HepG2 (cell line): ENCODE measurements at regions not wholly inside any gene's neighbourhood (a gene's known extent, or its start where the extent isn't known, plus 50 kb on each side); places are given as distances from the start of the nearest gene placed in this dataset.

Source experiments
- ATM ChIP-seq: fragments of 450-650 bp; IDR thresholded peaks from 2 replicates; pipeline ENCODE4 v1.7.1; 2017; ENCODE audit warnings: mild to moderate bottlenecking, borderline replicate concordance
- HMGXB4 ChIP-seq, 2 experiments: sonication (generic) in 1 of 2; formaldehyde crosslinking in 1 of 2; IDR thresholded peaks; 2 replicates each; pipeline versions ENCODE4 v1.4.0 to v1.6.1; 2018 to 2020; ENCODE audit warnings: missing genetic modification reagents in 2 of 2, borderline replicate concordance in 1 of 2, low read depth in 1 of 2, mild to moderate bottlenecking in 1 of 2, missing biosample characterization in 1 of 2
- KDM6A ChIP-seq: IDR thresholded peaks from 2 replicates; pipeline ENCODE4 v1.6.1; 2016; ENCODE audit warnings: low read depth
- MTA3 ChIP-seq: sonication (generic); formaldehyde crosslinking; IDR thresholded peaks from 2 replicates; pipeline ENCODE4 v1.4.0; 2020; ENCODE audit warnings: missing genetic modification reagents
- NR2C2 ChIP-seq: sonication (generic); formaldehyde crosslinking; IDR thresholded peaks from 2 replicates; pipeline ENCODE4 v1.4.0; 2020; ENCODE audit warnings: missing genetic modification reagents, mild to moderate bottlenecking, moderate library complexity, borderline replicate concordance
- PAWR ChIP-seq: sonication (generic); formaldehyde crosslinking; IDR thresholded peaks from 2 replicates; pipeline ENCODE4 v1.4.0; 2020; ENCODE audit warnings: missing genetic modification reagents, mild to moderate bottlenecking, borderline replicate concordance
- PRMT3 ChIP-seq: sonication (generic); formaldehyde crosslinking; IDR thresholded peaks from 2 replicates; pipeline ENCODE4 v1.8.1; 2022; ENCODE audit warnings: low read depth, mild to moderate bottlenecking, moderate library complexity, missing genetic modification reagents, borderline replicate concordance
- SCMH1 ChIP-seq: sonication (generic); formaldehyde crosslinking; IDR thresholded peaks from 2 replicates; pipeline ENCODE4 v1.9.0; 2021; ENCODE audit warnings: missing genetic modification reagents, mild to moderate bottlenecking, borderline replicate concordance
- ZFP37 ChIP-seq: sonication (generic); formaldehyde crosslinking; IDR thresholded peaks from 2 replicates; pipeline ENCODE4 v1.4.0; 2020; ENCODE audit warnings: missing genetic modification reagents, borderline replicate concordance
- ZNF383 ChIP-seq: sonication (generic); formaldehyde crosslinking; IDR thresholded peaks from 2 replicates; pipeline ENCODE4 v1.4.0; 2020; ENCODE audit warnings: missing genetic modification reagents, mild to moderate bottlenecking, borderline replicate concordance
- ZNF841 ChIP-seq: sonication (generic); formaldehyde crosslinking; IDR thresholded peaks from 2 replicates; pipeline ENCODE4 v1.8.1; 2023; ENCODE audit warnings: missing genetic modification reagents, borderline replicate concordance
- ZSCAN22 ChIP-seq: sonication (generic); formaldehyde crosslinking; IDR thresholded peaks from 2 replicates; pipeline ENCODE4 v1.4.0; 2020; ENCODE audit warnings: mild to moderate bottlenecking, missing genetic modification reagents
- ZSCAN9 ChIP-seq: IDR thresholded peaks from 2 replicates; pipeline ENCODE4 v1.6.1; 2016; ENCODE audit warnings: borderline replicate concordance
- TF ChIP-seq, protein P1 (sequence below): sonication (generic); formaldehyde crosslinking; IDR thresholded peaks from 2 replicates; pipeline ENCODE4 v1.8.1; 2023; ENCODE audit warnings: mild to moderate bottlenecking, moderate library complexity, missing genetic modification reagents
- TF ChIP-seq, protein P2 (sequence below): sonication (generic); formaldehyde crosslinking; IDR thresholded peaks from 2 replicates; pipeline ENCODE4 v1.5.1; 2020; ENCODE audit warnings: missing genetic modification reagents, mild to moderate bottlenecking, borderline replicate concordance

DNA sequence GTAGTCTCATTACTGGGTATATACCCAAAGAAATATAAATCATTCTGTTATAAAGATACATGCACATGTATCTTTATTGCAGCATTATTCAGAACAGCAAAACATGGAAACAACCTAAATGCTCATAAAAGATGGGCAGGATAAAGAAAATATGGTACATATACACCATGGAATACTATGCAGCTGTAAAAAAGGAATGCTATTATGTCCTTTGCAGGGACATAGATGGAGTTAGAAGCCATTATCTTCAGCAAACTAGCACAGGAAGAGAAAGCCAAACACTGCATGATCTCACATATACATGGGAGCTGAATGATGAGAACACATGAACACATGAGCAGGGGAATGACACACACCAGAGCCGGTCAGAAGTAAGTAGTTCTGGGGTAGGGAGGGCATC is 297.4 kb upstream of the GLI3 start (continued):
- no peak for TF ChIP-seq PAWR (CRISPR knock-in tag)
- no peak for TF ChIP-seq HMGXB4 (CRISPR knock-in tag; IDR thresholded peaks at IDR 0.05; ENCODE audit: borderline replicate concordance in 1 of 2, low read depth in 1 of 2)
- no peak for TF ChIP-seq SCMH1 (CRISPR knock-in tag)
- TF ChIP-seq, protein P1, sequence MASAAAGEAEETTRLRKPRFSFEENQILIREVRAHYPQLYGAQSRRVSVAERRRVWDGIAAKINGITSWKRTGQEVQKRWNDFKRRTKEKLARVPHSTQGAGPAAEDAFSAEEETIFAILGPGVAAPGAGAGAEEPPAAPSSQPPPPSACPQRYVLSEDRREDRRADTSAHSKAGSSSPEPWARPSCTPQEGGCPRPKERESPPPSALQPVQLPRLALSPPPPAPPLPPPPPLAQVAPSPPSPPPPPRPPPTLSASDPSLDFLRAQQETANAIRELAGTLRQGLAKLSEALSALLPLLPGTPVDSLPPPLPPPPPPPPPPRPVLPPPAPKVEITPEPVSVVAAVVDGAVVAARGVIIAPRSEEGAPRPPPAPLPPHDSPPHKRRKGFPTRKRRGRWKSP (CRISPR knock-in tag), result no peak
- TF ChIP-seq KDM6A, result no peak
- TF ChIP-seq ZSCAN22 (CRISPR knock-in tag), result no peak
- no peak for TF ChIP-seq PRMT3 (CRISPR knock-in tag)
- no peak for TF ChIP-seq ZNF383 (CRISPR knock-in tag)
- TF ChIP-seq ZSCAN9 (CRISPR knock-in tag), result no peak
- no peak for TF ChIP-seq ZFP37 (CRISPR knock-in tag)
- no peak for TF ChIP-seq NR2C2
- no peak for TF ChIP-seq MTA3 (CRISPR knock-in tag)
- no peak for TF ChIP-seq ATM
- no peak for TF ChIP-seq ZNF841 (CRISPR knock-in tag)
- TF ChIP-seq, protein P2, sequence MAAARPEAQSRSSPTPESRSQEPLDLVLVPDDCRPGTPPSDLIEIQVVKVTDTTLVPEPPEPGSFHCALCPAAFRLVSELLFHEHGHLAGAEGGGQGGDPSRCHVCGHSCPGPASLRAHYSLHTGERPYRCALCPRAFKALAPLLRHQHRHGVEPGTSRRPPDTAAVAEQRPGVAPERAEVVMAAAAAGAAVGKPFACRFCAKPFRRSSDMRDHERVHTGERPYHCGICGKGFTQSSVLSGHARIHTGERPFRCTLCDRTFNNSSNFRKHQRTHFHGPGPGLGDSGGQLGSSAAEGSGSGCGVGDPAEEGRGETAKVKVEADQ, result no peak
